ENCODE measurements at regions not wholly inside any gene's neighbourhood (a gene's known extent, or its start where the extent isn't known, plus 50 kb on each side); places are given as distances from the start of the nearest gene placed in this dataset.

GRCh38 chr2:60252581-60253150 is 300.8 kb downstream of the BCL11A start:
- DNase-seq = peak in 1 of 2 donors; percentile 10
- no peaks in the 10 kb centered on the region for H3K4me1 ChIP-seq (ENCODE audit: control insufficient read depth, insufficient read depth, low read length)
- no peaks in the 10 kb centered on the region for H3K27me3 ChIP-seq (ENCODE audit: control insufficient read depth, insufficient read depth, low read length)
- no peak overlapping the region for H3K4me3 ChIP-seq (ENCODE audit: low read length)
- no peaks in the 10 kb centered on the region for H3K36me3 ChIP-seq (ENCODE audit: control insufficient read depth, insufficient read depth, low read length)
- no peak overlapping the region for H3K27ac ChIP-seq (ENCODE audit: low read length)
- no CpG with 5 or more reads among the region's 6 CpGs for WGBS (ENCODE audit: insufficient coverage, low lambda C conversion rate)
- no peaks in the 10 kb centered on the region for H3K9me3 ChIP-seq (ENCODE audit: control insufficient read depth, low read depth, low read length)

GRCh38 chr2:60251247-60251646 is 302.2 kb downstream of the BCL11A start:
- DNase-seq = no peak
- H3K4me1 ChIP-seq (ENCODE audit: control insufficient read depth, insufficient read depth, low read length) = no peaks in the 10 kb centered on the region

GRCh38 chr2:60249879-60250278 is 303.6 kb downstream of the BCL11A start:
- DNase-seq = no peak
- Histone ChIP-seq H3K27me3 (ENCODE audit: control insufficient read depth, insufficient read depth, low read length) (no peaks in the 10 kb centered on the region), H3K36me3 (ENCODE audit: control insufficient read depth, insufficient read depth, low read length) (no peaks in the 10 kb centered on the region), H3K4me3 (ENCODE audit: low read length) (no peak overlapping the region), H3K27ac (ENCODE audit: low read length) (no peak overlapping the region), H3K9me3 (ENCODE audit: control insufficient read depth, low read depth, low read length) (no peaks in the 10 kb centered on the region), H3K4me1 (ENCODE audit: control insufficient read depth, insufficient read depth, low read length) (no peaks in the 10 kb centered on the region)
- WGBS (ENCODE audit: insufficient coverage, low lambda C conversion rate) = no CpG with 5 or more reads among the region's 5 CpGs

More at GRCh38 chr2:60251247-60251646, 302.2 kb downstream of the BCL11A start:
- no peaks in the 10 kb centered on the region for H3K36me3 ChIP-seq (ENCODE audit: control insufficient read depth, insufficient read depth, low read length)
- H3K27ac ChIP-seq (ENCODE audit: low read length) = no peak overlapping the region
- H3K4me3 ChIP-seq (ENCODE audit: low read length) = no peak overlapping the region
- H3K9me3 ChIP-seq (ENCODE audit: control insufficient read depth, low read depth, low read length) = no peaks in the 10 kb centered on the region
- no peaks in the 10 kb centered on the region for H3K27me3 ChIP-seq (ENCODE audit: control insufficient read depth, insufficient read depth, low read length)

- Histone ChIP-seq H3K27ac (ENCODE audit: low read length) (no peak overlapping the region), H3K4me3 (ENCODE audit: low read length) (no peak overlapping the region), H3K9me3 (ENCODE audit: control insufficient read depth, low read depth, low read length) (peaks cover 2% of the 10 kb centered on the region), H3K4me1 (ENCODE audit: control insufficient read depth, insufficient read depth, low read length) (no peaks in the 10 kb centered on the region), H3K27me3 (ENCODE audit: control insufficient read depth, insufficient read depth, low read length) (no peaks in the 10 kb centered on the region), H3K36me3 (ENCODE audit: control insufficient read depth, insufficient read depth, low read length) (no peaks in the 10 kb centered on the region)
- WGBS (ENCODE audit: insufficient coverage, low lambda C conversion rate) = 94% methylated on average over 3 of the region's 9 CpGs
- no peak for DNase-seq
Observed at GRCh38 chr2:60247471-60247870, 306.0 kb downstream of the BCL11A start.

GRCh38 chr2:60246583-60246982 is 306.9 kb downstream of the BCL11A start:
- no peak for DNase-seq
- no peaks in the 10 kb centered on the region for H3K4me1 ChIP-seq (ENCODE audit: control insufficient read depth, insufficient read depth, low read length)
- H3K36me3 ChIP-seq (ENCODE audit: control insufficient read depth, insufficient read depth, low read length) = no peaks in the 10 kb centered on the region
- 100% methylated on average over 2 of the region's 2 CpGs for WGBS (ENCODE audit: insufficient coverage, low lambda C conversion rate)
- no peak overlapping the region for H3K27ac ChIP-seq (ENCODE audit: low read length)
- peaks cover 4% of the 10 kb centered on the region for H3K9me3 ChIP-seq (ENCODE audit: control insufficient read depth, low read depth, low read length)
- no peak overlapping the region for H3K4me3 ChIP-seq (ENCODE audit: low read length)
- H3K27me3 ChIP-seq (ENCODE audit: control insufficient read depth, insufficient read depth, low read length) = no peaks in the 10 kb centered on the region

GRCh38 chr2:60234274-60234986 is 319.0 kb downstream of the BCL11A start:
- no peaks in the 10 kb centered on the region for H3K36me3 ChIP-seq (ENCODE audit: control insufficient read depth, insufficient read depth, low read length)
- H3K9me3 ChIP-seq (ENCODE audit: control insufficient read depth, low read depth, low read length) = no peaks in the 10 kb centered on the region
- no peaks in the 10 kb centered on the region for H3K4me1 ChIP-seq (ENCODE audit: control insufficient read depth, insufficient read depth, low read length)
- peak; percentile 33 to 66 for DNase-seq
- no peak overlapping the region for H3K4me3 ChIP-seq (ENCODE audit: low read length)
- WGBS (ENCODE audit: insufficient coverage, low lambda C conversion rate) = no CpG with 5 or more reads among the region's 6 CpGs
- H3K27me3 ChIP-seq (ENCODE audit: control insufficient read depth, insufficient read depth, low read length) = no peaks in the 10 kb centered on the region
- no peak overlapping the region for H3K27ac ChIP-seq (ENCODE audit: low read length)

GRCh38 chr2:60230596-60230995 is 322.9 kb downstream of the BCL11A start:
- no peaks in the 10 kb centered on the region for H3K36me3 ChIP-seq (ENCODE audit: control insufficient read depth, insufficient read depth, low read length)
- H3K4me3 ChIP-seq (ENCODE audit: low read length) = no peak overlapping the region
- no peaks in the 10 kb centered on the region for H3K27me3 ChIP-seq (ENCODE audit: control insufficient read depth, insufficient read depth, low read length)
- no peak overlapping the region for H3K27ac ChIP-seq (ENCODE audit: low read length)
- no peaks in the 10 kb centered on the region for H3K4me1 ChIP-seq (ENCODE audit: control insufficient read depth, insufficient read depth, low read length)
- WGBS (ENCODE audit: insufficient coverage, low lambda C conversion rate) = no CpG with 5 or more reads among the region's 2 CpGs
- no peak for DNase-seq
- H3K9me3 ChIP-seq (ENCODE audit: control insufficient read depth, low read depth, low read length) = no peaks in the 10 kb centered on the region

- H3K27me3 ChIP-seq (ENCODE audit: control insufficient read depth, insufficient read depth, low read length) = no peaks in the 10 kb centered on the region
- H3K36me3 ChIP-seq (ENCODE audit: control insufficient read depth, insufficient read depth, low read length) = no peaks in the 10 kb centered on the region
- no peak for DNase-seq
- no CpG with 5 or more reads among the region's 6 CpGs for WGBS (ENCODE audit: insufficient coverage, low lambda C conversion rate)
- H3K27ac ChIP-seq (ENCODE audit: low read length) = no peak overlapping the region
- no peaks in the 10 kb centered on the region for H3K4me1 ChIP-seq (ENCODE audit: control insufficient read depth, insufficient read depth, low read length)
- H3K9me3 ChIP-seq (ENCODE audit: control insufficient read depth, low read depth, low read length) = no peaks in the 10 kb centered on the region
- no peak overlapping the region for H3K4me3 ChIP-seq (ENCODE audit: low read length)
Observed at GRCh38 chr2:60230037-60230436, 323.4 kb downstream of the BCL11A start.

GRCh38 chr2:60226943-60227342 is 326.5 kb downstream of the BCL11A start:
- DNase-seq = no peak
- WGBS (ENCODE audit: insufficient coverage, low lambda C conversion rate) = no CpG with 5 or more reads among the region's 3 CpGs
- no peaks in the 10 kb centered on the region for H3K9me3 ChIP-seq (ENCODE audit: control insufficient read depth, low read depth, low read length)
- H3K36me3 ChIP-seq (ENCODE audit: control insufficient read depth, insufficient read depth, low read length) = no peaks in the 10 kb centered on the region
- no peaks in the 10 kb centered on the region for H3K27me3 ChIP-seq (ENCODE audit: control insufficient read depth, insufficient read depth, low read length)
- no peak overlapping the region for H3K4me3 ChIP-seq (ENCODE audit: low read length)
- H3K4me1 ChIP-seq (ENCODE audit: control insufficient read depth, insufficient read depth, low read length) = no peaks in the 10 kb centered on the region
- H3K27ac ChIP-seq (ENCODE audit: low read length) = no peak overlapping the region

GRCh38 chr2:60226191-60226590 is 327.3 kb downstream of the BCL11A start:
- Histone ChIP-seq H3K4me1 (ENCODE audit: control insufficient read depth, insufficient read depth, low read length) (no peaks in the 10 kb centered on the region), H3K4me3 (ENCODE audit: low read length) (no peak overlapping the region), H3K27ac (ENCODE audit: low read length) (no peak overlapping the region), H3K36me3 (ENCODE audit: control insufficient read depth, insufficient read depth, low read length) (no peaks in the 10 kb centered on the region), H3K9me3 (ENCODE audit: control insufficient read depth, low read depth, low read length) (no peaks in the 10 kb centered on the region), H3K27me3 (ENCODE audit: control insufficient read depth, insufficient read depth, low read length) (no peaks in the 10 kb centered on the region)
- no CpG with 5 or more reads among the region's 3 CpGs for WGBS (ENCODE audit: insufficient coverage, low lambda C conversion rate)
- no peak for DNase-seq

GRCh38 chr2:60223859-60224258 is 329.6 kb downstream of the BCL11A start:
- H3K27me3 ChIP-seq (ENCODE audit: control insufficient read depth, insufficient read depth, low read length) = no peaks in the 10 kb centered on the region
- H3K4me1 ChIP-seq (ENCODE audit: control insufficient read depth, insufficient read depth, low read length) = no peaks in the 10 kb centered on the region
- no peak overlapping the region for H3K4me3 ChIP-seq (ENCODE audit: low read length)
- WGBS (ENCODE audit: insufficient coverage, low lambda C conversion rate) = 83% methylated on average over 1 of the region's 2 CpGs
- no peak for DNase-seq
- no peaks in the 10 kb centered on the region for H3K36me3 ChIP-seq (ENCODE audit: control insufficient read depth, insufficient read depth, low read length)
- no peaks in the 10 kb centered on the region for H3K9me3 ChIP-seq (ENCODE audit: control insufficient read depth, low read depth, low read length)
- no peak overlapping the region for H3K27ac ChIP-seq (ENCODE audit: low read length)

Data from large intestine (tissue), 3 donors.